H1 (cell line): ENCODE measurements at regions not wholly inside any gene's neighbourhood (a gene's known extent, or its start where the extent isn't known, plus 50 kb on each side); places are given as distances from the start of the nearest gene placed in this dataset.

Source experiments
- BCL11A ChIP-seq, 2 experiments: IDR thresholded peaks; one replicate each; pipeline ENCODE4 v1.6.1; 2011; ENCODE audit warnings: low read depth in 2 of 2, low read length in 2 of 2, mild to moderate bottlenecking in 2 of 2
- CREB1 ChIP-seq: IDR thresholded peaks from 2 replicates; pipeline ENCODE4 v1.6.1; 2012; ENCODE audit warnings: inconsistent platforms
- JUND ChIP-seq: IDR thresholded peaks from 2 replicates; pipeline ENCODE4 v1.6.1; 2011; ENCODE audit warnings: mild to moderate bottlenecking, improper control_type of control experiment, low read length
- KDM1A ChIP-seq: fragments of 200-600, 300-600 bp; sonication (generic); IDR thresholded peaks from 2 replicates; pipeline ENCODE4 v1.7.1; 2016; ENCODE audit warnings: mild to moderate bottlenecking, low read length, borderline replicate concordance
- NRF1 ChIP-seq: IDR thresholded peaks from 2 replicates; pipeline ENCODE4 v1.6.1; 2011; ENCODE audit warnings: mild to moderate bottlenecking, low read depth, low read length, improper control_type of control experiment
- PHF8 ChIP-seq: fragments of 200-600 bp; sonication (generic); conservative IDR thresholded peaks from 2 replicates; pipeline ENCODE4 v1.7.1; 2012; ENCODE audit warnings: low read depth, mild to moderate bottlenecking, inconsistent platforms, low read length, moderate library complexity
- SP2 ChIP-seq: IDR thresholded peaks from 2 replicates; pipeline ENCODE4 v1.6.1; 2012; ENCODE audit warnings: mild to moderate bottlenecking, low read length, inconsistent platforms

GRCh38 chr11:13905137-13905781, 57.3 kb upstream of the SPON1 start (continued):
- no peak for TF ChIP-seq PHF8
- no peak for TF ChIP-seq CREB1
- TF ChIP-seq SP2 = no peak
- TF ChIP-seq KDM1A = no peak
- no peak for TF ChIP-seq NRF1
- no peak for TF ChIP-seq JUND
- no peak for TF ChIP-seq BCL11A (IDR thresholded peaks at IDR 0.05; ENCODE audit: low read depth in 2 of 2, low read length in 2 of 2)
